ENCODE measurements at regions not wholly inside any gene's neighbourhood (a gene's known extent, or its start where the extent isn't known, plus 50 kb on each side); places are given as distances from the start of the nearest gene placed in this dataset.

DNA sequence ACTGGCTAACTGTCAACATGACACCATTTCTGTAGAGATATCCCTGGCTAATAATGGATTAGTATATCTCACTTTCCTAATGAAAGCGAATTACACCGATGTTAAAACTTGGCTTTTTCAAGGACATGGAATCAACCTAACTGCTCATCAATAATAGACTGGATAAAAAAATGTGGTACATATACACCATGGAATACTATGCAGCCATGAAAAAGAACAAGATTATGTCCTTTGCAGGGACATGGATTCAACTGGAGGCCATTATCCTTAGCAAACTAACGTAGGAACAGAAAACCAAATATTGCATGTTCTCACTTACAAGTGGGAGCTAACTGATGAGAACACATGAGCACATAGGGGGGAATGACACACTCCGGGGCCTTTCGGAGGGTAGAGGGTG, 62.6 kb downstream of the ZIC1 start:
- H3K36me3 ChIP-seq (ENCODE audit: control insufficient read depth in 1 of 2, insufficient read depth in 2 of 2, low read length in 2 of 2), result no peaks in the 10 kb centered on the region
- no peaks in the 10 kb centered on the region for H3K4me1 ChIP-seq (ENCODE audit: control insufficient read depth in 1 of 2, insufficient read depth in 2 of 2, low read length in 2 of 2)
- no peak overlapping the region for H2AFZ ChIP-seq (ENCODE audit: insufficient read depth, low read length, poor library complexity)
- H4K91ac ChIP-seq (ENCODE audit: low read depth, low read length), result no peak overlapping the region
- H3K4me3 ChIP-seq (ENCODE audit: low read depth, low read length), result no peak overlapping the region
- no peak overlapping the region for H4K12ac ChIP-seq (ENCODE audit: low read depth, low read length)
- no peaks in the 10 kb centered on the region for H3K79me2 ChIP-seq (ENCODE audit: control insufficient read depth, insufficient read depth, low read length, poor library complexity)
- H3K9ac ChIP-seq (ENCODE audit: low read length), result no peak overlapping the region
- no peak overlapping the region for H3K23ac ChIP-seq (ENCODE audit: low read length)
- DNase-seq, result no peak
- H2BK12ac ChIP-seq (ENCODE audit: low read length), result no peak overlapping the region
- no peak overlapping the region for H3K27ac ChIP-seq (ENCODE audit: low read depth, low read length)
- no peak overlapping the region for H3K18ac ChIP-seq (ENCODE audit: low read length)
- H3K27me3 ChIP-seq (ENCODE audit: insufficient read depth, low read length), result no peaks in the 10 kb centered on the region
- H3K14ac ChIP-seq (ENCODE audit: low read length), result no peak overlapping the region
- no peak overlapping the region for H2BK5ac ChIP-seq (ENCODE audit: low read depth, low read length, poor library complexity)
- WGBS (ENCODE audit: extremely low coverage, insufficient coverage, insufficient read length), result no CpG with 5 or more reads among the region's 5 CpGs
- no peak overlapping the region for H2BK120ac ChIP-seq (ENCODE audit: insufficient read depth, low read length, poor library complexity)
- H3K79me1 ChIP-seq (ENCODE audit: low read length), result no peaks in the 10 kb centered on the region
- no peak overlapping the region for H2AK5ac ChIP-seq (ENCODE audit: low read length)
- H3K9me3 ChIP-seq (ENCODE audit: insufficient read depth, low read depth, low read length), result no peaks in the 10 kb centered on the region
- H3K4ac ChIP-seq (ENCODE audit: low read depth, low read length), result no peak overlapping the region
- no peak overlapping the region for H3K4me2 ChIP-seq (ENCODE audit: low read length)
- H4K8ac ChIP-seq (ENCODE audit: low read depth, low read length), result no peak overlapping the region

DNA sequence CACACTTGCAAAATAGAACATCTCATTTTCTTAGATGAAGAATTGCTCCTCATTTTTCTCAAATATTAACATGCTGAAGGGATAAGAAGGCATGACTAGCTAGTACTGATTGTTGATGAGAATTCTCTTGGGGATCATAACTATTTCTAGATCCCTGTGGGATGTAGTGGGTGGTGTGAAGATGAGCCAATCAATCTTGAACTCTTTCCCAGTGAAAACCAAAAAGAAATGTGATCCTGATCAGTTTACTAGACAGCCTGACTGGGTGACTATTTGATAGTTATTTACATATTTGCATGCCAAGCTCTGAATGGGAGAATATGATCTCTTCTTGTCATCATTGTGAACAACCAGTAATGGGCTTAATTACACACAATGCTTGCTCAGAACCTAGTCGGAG, 63.7 kb downstream of the ZIC1 start:
- Histone ChIP-seq H3K4me2 (ENCODE audit: low read length) (no peak overlapping the region), H4K8ac (ENCODE audit: low read depth, low read length) (no peak overlapping the region), H2BK120ac (ENCODE audit: insufficient read depth, low read length, poor library complexity) (no peak overlapping the region), H3K27ac (ENCODE audit: low read depth, low read length) (no peak overlapping the region), H2BK12ac (ENCODE audit: low read length) (no peak overlapping the region), H3K9me3 (ENCODE audit: insufficient read depth, low read depth, low read length) (no peaks in the 10 kb centered on the region), H3K18ac (ENCODE audit: low read length) (no peak overlapping the region), H3K79me1 (ENCODE audit: low read length) (no peaks in the 10 kb centered on the region), H3K23ac (ENCODE audit: low read length) (no peak overlapping the region), H3K4ac (ENCODE audit: low read depth, low read length) (no peak overlapping the region), H4K12ac (ENCODE audit: low read depth, low read length) (no peak overlapping the region), H2AK5ac (ENCODE audit: low read length) (no peak overlapping the region), H3K79me2 (ENCODE audit: control insufficient read depth, insufficient read depth, low read length, poor library complexity) (no peaks in the 10 kb centered on the region), H3K4me3 (ENCODE audit: low read depth, low read length) (no peak overlapping the region), H4K91ac (ENCODE audit: low read depth, low read length) (no peak overlapping the region), H3K27me3 (ENCODE audit: insufficient read depth, low read length) (no peaks in the 10 kb centered on the region), H2BK5ac (ENCODE audit: low read depth, low read length, poor library complexity) (no peak overlapping the region), H3K4me1 (ENCODE audit: control insufficient read depth in 1 of 2, insufficient read depth in 2 of 2, low read length in 2 of 2) (no peaks in the 10 kb centered on the region), H3K36me3 (ENCODE audit: control insufficient read depth in 1 of 2, insufficient read depth in 2 of 2, low read length in 2 of 2) (no peaks in the 10 kb centered on the region), H3K9ac (ENCODE audit: low read length) (no peak overlapping the region), H2AFZ (ENCODE audit: insufficient read depth, low read length, poor library complexity) (no peak overlapping the region), H3K14ac (ENCODE audit: low read length) (no peak overlapping the region)
- no peak for DNase-seq
- WGBS (ENCODE audit: extremely low coverage, insufficient coverage, insufficient read length), result no CpG with 5 or more reads among the region's 1 CpG

DNA sequence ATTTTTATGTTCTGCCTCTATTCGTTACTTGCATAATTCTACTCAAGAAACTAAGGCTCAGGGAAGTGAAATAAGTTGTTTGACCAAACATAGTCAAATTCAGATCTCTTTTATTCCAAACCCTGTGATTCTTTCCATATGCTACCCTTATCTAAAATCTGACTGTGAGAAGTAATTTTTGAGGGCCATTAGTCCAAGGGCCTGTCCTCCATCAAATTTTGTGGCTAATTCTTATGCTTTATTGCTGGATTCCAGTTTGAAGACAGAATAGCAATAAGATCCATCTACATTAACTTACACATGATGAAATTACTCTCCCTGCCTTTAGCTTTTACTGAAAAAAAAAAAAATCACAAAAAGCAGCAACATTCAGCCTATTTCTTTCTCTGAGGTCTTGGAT, 74.0 kb downstream of the ZIC1 start:
- Histone ChIP-seq H2BK5ac (ENCODE audit: low read depth, low read length, poor library complexity) (no peak overlapping the region), H4K12ac (ENCODE audit: low read depth, low read length) (no peak overlapping the region), H3K9me3 (ENCODE audit: insufficient read depth, low read depth, low read length) (no peaks in the 10 kb centered on the region), H3K4ac (ENCODE audit: low read depth, low read length) (no peak overlapping the region), H3K4me2 (ENCODE audit: low read length) (no peak overlapping the region), H2BK12ac (ENCODE audit: low read length) (no peak overlapping the region), H3K79me1 (ENCODE audit: low read length) (no peaks in the 10 kb centered on the region), H3K14ac (ENCODE audit: low read length) (no peak overlapping the region), H3K36me3 (ENCODE audit: control insufficient read depth in 1 of 2, insufficient read depth in 2 of 2, low read length in 2 of 2) (no peaks in the 10 kb centered on the region), H2AFZ (ENCODE audit: insufficient read depth, low read length, poor library complexity) (no peak overlapping the region), H3K4me1 (ENCODE audit: control insufficient read depth in 1 of 2, insufficient read depth in 2 of 2, low read length in 2 of 2) (no peaks in the 10 kb centered on the region), H3K27ac (ENCODE audit: low read depth, low read length) (no peak overlapping the region), H3K4me3 (ENCODE audit: low read depth, low read length) (no peak overlapping the region), H2AK5ac (ENCODE audit: low read length) (no peak overlapping the region), H4K8ac (ENCODE audit: low read depth, low read length) (no peak overlapping the region), H3K9ac (ENCODE audit: low read length) (no peak overlapping the region), H2BK120ac (ENCODE audit: insufficient read depth, low read length, poor library complexity) (no peak overlapping the region), H3K23ac (ENCODE audit: low read length) (no peak overlapping the region), H3K18ac (ENCODE audit: low read length) (no peak overlapping the region), H3K79me2 (ENCODE audit: control insufficient read depth, insufficient read depth, low read length, poor library complexity) (no peaks in the 10 kb centered on the region), H4K91ac (ENCODE audit: low read depth, low read length) (no peak overlapping the region), H3K27me3 (ENCODE audit: insufficient read depth, low read length) (no peaks in the 10 kb centered on the region)
- no CpG with 5 or more reads among the region's 1 CpG for WGBS (ENCODE audit: extremely low coverage, insufficient coverage, insufficient read length)
- no peak for DNase-seq

- H2AK5ac ChIP-seq (ENCODE audit: low read length), result no peak overlapping the region
- no peak overlapping the region for H2BK120ac ChIP-seq (ENCODE audit: insufficient read depth, low read length, poor library complexity)
- no peak overlapping the region for H2AFZ ChIP-seq (ENCODE audit: insufficient read depth, low read length, poor library complexity)
- no peaks in the 10 kb centered on the region for H3K36me3 ChIP-seq (ENCODE audit: control insufficient read depth in 1 of 2, insufficient read depth in 2 of 2, low read length in 2 of 2)
- no peaks in the 10 kb centered on the region for H3K27me3 ChIP-seq (ENCODE audit: insufficient read depth, low read length)
- no peak overlapping the region for H3K27ac ChIP-seq (ENCODE audit: low read depth, low read length)
- H2BK12ac ChIP-seq (ENCODE audit: low read length), result no peak overlapping the region
- H3K79me1 ChIP-seq (ENCODE audit: low read length), result no peaks in the 10 kb centered on the region
- H3K4ac ChIP-seq (ENCODE audit: low read depth, low read length), result no peak overlapping the region
- H2BK5ac ChIP-seq (ENCODE audit: low read depth, low read length, poor library complexity), result no peak overlapping the region
- H3K79me2 ChIP-seq (ENCODE audit: control insufficient read depth, insufficient read depth, low read length, poor library complexity), result no peaks in the 10 kb centered on the region
- H4K91ac ChIP-seq (ENCODE audit: low read depth, low read length), result no peak overlapping the region
- no peak overlapping the region for H4K12ac ChIP-seq (ENCODE audit: low read depth, low read length)
- no peak overlapping the region for H3K4me3 ChIP-seq (ENCODE audit: low read depth, low read length)
- DNase-seq, result no peak
- WGBS (ENCODE audit: extremely low coverage, insufficient coverage, insufficient read length), result no CpG with 5 or more reads among the region's 1 CpG
- no peak overlapping the region for H3K9ac ChIP-seq (ENCODE audit: low read length)
- H3K4me1 ChIP-seq (ENCODE audit: control insufficient read depth in 1 of 2, insufficient read depth in 2 of 2, low read length in 2 of 2), result no peaks in the 10 kb centered on the region
- no peak overlapping the region for H3K23ac ChIP-seq (ENCODE audit: low read length)
- H3K4me2 ChIP-seq (ENCODE audit: low read length), result no peak overlapping the region
- no peak overlapping the region for H3K14ac ChIP-seq (ENCODE audit: low read length)
- no peaks in the 10 kb centered on the region for H3K9me3 ChIP-seq (ENCODE audit: insufficient read depth, low read depth, low read length)
- H3K18ac ChIP-seq (ENCODE audit: low read length), result no peak overlapping the region
- no peak overlapping the region for H4K8ac ChIP-seq (ENCODE audit: low read depth, low read length)
These were observed 74.4 kb downstream of the ZIC1 start for GRCh38 chr3:147483578-147483977.

Measured in trophoblast cell (in vitro differentiated cells and primary cell).